K562 (cell line): ENCODE measurements at regions not wholly inside any gene's neighbourhood (a gene's known extent, or its start where the extent isn't known, plus 50 kb on each side); places are given as distances from the start of the nearest gene placed in this dataset.
"Not testable (repeated sequence)": the region's sequence is repeated elsewhere in the genome, so short reads cannot be mapped to it uniquely, and the experiment has no call there.

Experiments
- ATAC-seq: fragments of 200-7000 bp; cut with Tn5 transposase; 3 replicates; pipeline ENCODE4 v1.9.1; 2020; ENCODE audit warnings: moderate library complexity
- BruUV-seq: library from RNA; stranded (reverse); fragments of 400-500 nt; replicated peaks from 2 replicates; lab custom pipeline; 2021; lab: Mats Ljungman, UMichigan
- CTCF ChIA-PET: fragments of 300-600 bp; formaldehyde crosslinking; extraction: SDS; loops from one replicate; lab custom pipeline; 2021; ENCODE audit warnings: low intra/inter-chr PET ratio; lab: Yijun Ruan, JAX
- POLR2A ChIA-PET: fragments of 300-600, 350-650 bp; sonication (Branson Sonifier 250); formaldehyde crosslinking; extraction: SDS; loops from one replicate; lab custom pipeline; 2021; ENCODE audit warnings: antibody characterized with exemption, inconsistent platforms; lab: Yijun Ruan, JAX
- DNase-seq, 4 experiments: peaks; one replicate each; pipeline versions ENCODE4 v3.0.0 to v3.0.0-alpha.2; 2011 to 2018; ENCODE audit warnings: low spot score in 3 of 4, mixed read lengths in 3 of 4; ENCODE audit errors: extremely low read depth in 1 of 4
- FAIRE-seq: peaks from 2 replicates; lab custom pipeline; 2011; peaks lifted over from hg19 to GRCh38; lab: Jason Lieb, UNC
- H2AFZ ChIP-seq: 2 replicates; pipeline ENCODE4 v1.6.0; 2011; ENCODE audit warnings: low read depth, low read length, control low read depth, inconsistent platforms
- H3K27ac ChIP-seq: fragments of 200-600 bp; 3 replicates; pipeline ENCODE4 v1.8.0; 2011; ENCODE audit warnings: low read depth, mild to moderate bottlenecking, control low read depth, inconsistent platforms, low read length, moderate library complexity, mixed read lengths; ENCODE audit errors: extremely low read depth
- H3K27me3 ChIP-seq, 2 experiments: fragments of 300-600 bp in 1 of 2; 2 replicates in 1 of 2; 3 replicates in 1 of 2; pipeline versions ENCODE4 v1.6.0 to v1.8.0; 2011; ENCODE audit warnings: inconsistent platforms in 2 of 2, low read length in 2 of 2, mild to moderate bottlenecking in 1 of 2, mixed read lengths in 1 of 2, moderate library complexity in 1 of 2; ENCODE audit not compliant: control insufficient read depth in 2 of 2, insufficient read depth in 2 of 2
- H3K36me3 ChIP-seq: fragments of 300-600 bp; 3 replicates; pipeline ENCODE4 v1.8.0; 2011; ENCODE audit warnings: mild to moderate bottlenecking, low read length, inconsistent platforms; ENCODE audit not compliant: control insufficient read depth, insufficient read depth
- H3K4me1 ChIP-seq, 2 experiments: fragments of 200-600 bp in 1 of 2; replicated peaks in 1 of 2; 2 replicates in 1 of 2; 3 replicates in 1 of 2; pipeline versions ENCODE4 v1.5.1 to v1.8.0; 2011; ENCODE audit warnings: inconsistent platforms in 2 of 2, low read length in 2 of 2, mild to moderate bottlenecking in 1 of 2, mixed read lengths in 1 of 2, moderate library complexity in 1 of 2; ENCODE audit not compliant: control insufficient read depth in 2 of 2, insufficient read depth in 2 of 2
- H3K4me2 ChIP-seq: 2 replicates; pipeline ENCODE4 v1.6.1; 2011; ENCODE audit warnings: low read length, control low read depth, inconsistent platforms, mixed read lengths; ENCODE audit not compliant: insufficient read depth
- H3K4me3 ChIP-seq: fragments of 200-600 bp; sonication (generic), shearing (Covaris generic); 2 replicates; pipeline ENCODE4 v1.5.1; 2016; ENCODE audit warnings: control low read depth, inconsistent platforms
- H3K79me2 ChIP-seq: fragments of 200-600 bp; 3 replicates; pipeline ENCODE4 v1.8.0; 2011; ENCODE audit warnings: low read length, inconsistent platforms; ENCODE audit not compliant: control insufficient read depth, insufficient read depth
- H3K9ac ChIP-seq, 2 experiments: 2 replicates each; pipeline versions ENCODE4 v1.6.0 to v1.6.1; 2011; ENCODE audit warnings: low read depth in 2 of 2, low read length in 2 of 2, control low read depth in 1 of 2, inconsistent platforms in 1 of 2, mild to moderate bottlenecking in 1 of 2, mixed read lengths in 1 of 2; ENCODE audit not compliant: insufficient read depth in 1 of 2
- H3K9me1 ChIP-seq: one replicate; pipeline ENCODE4 v1.6.0; 2011; ENCODE audit warnings: inconsistent platforms, mild to moderate bottlenecking, low read length, moderate library complexity; ENCODE audit not compliant: control insufficient read depth, insufficient read depth
- H3K9me3 ChIP-seq: replicated peaks from 2 replicates; pipeline ENCODE4 v1.5.1; 2011; ENCODE audit warnings: low read depth, low read length, inconsistent platforms; ENCODE audit not compliant: control insufficient read depth, insufficient read depth
- H4K20me1 ChIP-seq: replicated peaks from 2 replicates; pipeline ENCODE4 v1.6.1; 2011; ENCODE audit warnings: low read length, inconsistent platforms, mixed read lengths; ENCODE audit not compliant: control insufficient read depth, insufficient read depth
- CBX3 ChIP-seq, 2 experiments: IDR thresholded peaks; 1 replicate in 1 of 2; 2 replicates in 1 of 2; pipeline ENCODE4 v1.6.1; 2012; ENCODE audit warnings: inconsistent platforms in 2 of 2, low read length in 2 of 2, borderline replicate concordance in 1 of 2, control low read depth in 1 of 2
- CREBBP ChIP-seq: IDR thresholded peaks from one replicate; pipeline ENCODE4 v1.6.1; 2012; ENCODE audit warnings: low read depth, mild to moderate bottlenecking, control low read depth, inconsistent platforms, low read length
- WGBS: fragments of 100-300 bp; shearing (Covaris generic); methylation state at CpG from one replicate; pipeline ENCODE4 v1.1.6; 2016; ENCODE audit warnings: low coverage, mixed read lengths; ENCODE audit not compliant: insufficient coverage; ENCODE audit errors: missing lambda C conversion rate; 5-methylcytosine and 5-hydroxymethylcytosine counted together
- in situ Hi-C: fragments of 300-500 bp; cut with MboI; formaldehyde crosslinking; loops from 4 replicates; pipeline ENCODE4 v1.15.0; 2018; ENCODE audit warnings: inconsistent platforms, mixed read lengths
- intact Hi-C: fragments of 100-400 bp; cut with micrococcal nuclease; formaldehyde crosslinking; loops from 2 replicates; pipeline ENCODE4 v1.14.2; 2022

GRCh38 chr21:9246010-9246409 lies 1275.4 kb upstream of the TPTE start:
- H3K27me3 ChIP-seq, H3K4me3 ChIP-seq, CTCF ChIA-PET, H3K4me2 ChIP-seq, H2AFZ ChIP-seq, H3K4me1 ChIP-seq, H3K9me3 ChIP-seq, POLR2A ChIA-PET, BruUV-seq, H4K20me1 ChIP-seq, H3K36me3 ChIP-seq, H3K79me2 ChIP-seq, H3K27ac ChIP-seq, FAIRE-seq, in situ Hi-C loops, H3K9ac ChIP-seq, DNase-seq, H3K9me1 ChIP-seq, intact Hi-C loops: not testable (repeated sequence)
- 0% methylated on average over 2 of the region's 2 CpGs for WGBS
- ATAC-seq: peak; percentile 45

DNA sequence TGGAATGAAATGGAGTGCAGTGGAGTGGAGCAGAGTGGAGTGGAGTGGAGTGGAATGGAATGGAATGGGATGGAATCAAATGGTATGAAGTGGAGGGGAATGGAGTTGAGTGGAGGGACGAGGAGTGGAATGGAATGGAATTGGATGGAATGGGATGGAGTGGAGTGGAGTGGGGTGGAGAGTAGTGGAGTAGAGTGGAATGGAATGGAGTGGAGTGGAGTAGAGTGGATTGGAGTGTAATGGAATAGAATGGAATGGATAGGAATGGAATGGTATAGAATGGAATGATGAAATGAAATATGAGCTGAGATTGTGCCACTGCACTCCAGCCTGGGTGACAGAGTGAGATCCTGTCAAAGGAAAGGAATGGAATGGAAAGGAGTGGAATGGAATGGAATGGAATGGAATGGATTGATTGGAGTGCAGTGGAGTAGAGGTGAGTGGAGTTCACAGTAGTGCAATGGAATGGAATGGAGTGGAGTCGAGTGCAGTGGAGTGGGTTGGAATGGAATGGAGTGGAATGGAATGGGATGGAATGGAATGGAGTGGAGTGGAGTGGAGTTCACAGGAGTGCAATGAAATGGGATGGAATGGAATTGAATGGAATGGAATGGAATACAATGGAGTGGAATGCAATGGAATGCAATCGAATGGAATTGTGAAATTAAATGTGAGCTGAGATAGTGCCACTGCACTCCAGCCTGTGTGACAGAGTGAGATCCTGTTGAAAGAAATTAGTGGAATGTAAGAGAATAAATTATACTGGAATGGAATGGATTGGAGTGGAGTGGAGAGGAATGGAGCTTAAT lies 1274.7 kb upstream of the TPTE start:
- ATAC-seq: peak; percentile 76

DNA sequence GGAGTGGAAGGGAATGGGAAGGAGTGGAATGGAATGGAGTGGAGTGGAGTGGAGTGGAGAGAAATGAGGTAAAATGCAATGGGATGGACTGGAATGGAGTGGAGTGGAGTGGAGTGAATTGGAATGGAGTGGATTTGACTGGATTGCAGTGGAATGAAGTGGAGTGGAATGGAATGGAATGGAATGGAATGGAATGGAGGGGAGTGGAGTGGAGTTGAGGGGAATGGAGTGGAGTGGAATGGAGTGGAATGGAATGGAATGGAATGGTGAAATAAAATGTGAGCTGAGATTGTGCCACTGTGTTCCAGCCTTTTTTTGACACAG lies 1274.1 kb upstream of the TPTE start:
- in situ Hi-C loops, H3K4me2 ChIP-seq, H3K4me3 ChIP-seq, H3K79me2 ChIP-seq, H3K4me1 ChIP-seq, H3K9me3 ChIP-seq, H2AFZ ChIP-seq, H3K36me3 ChIP-seq, H4K20me1 ChIP-seq, intact Hi-C loops, DNase-seq, H3K9ac ChIP-seq, BruUV-seq, CTCF ChIA-PET, FAIRE-seq, POLR2A ChIA-PET, H3K9me1 ChIP-seq, H3K27ac ChIP-seq, H3K27me3 ChIP-seq: not testable (repeated sequence)
- ATAC-seq: peak; percentile 60

More for the DNA sequence above, 1274.7 kb upstream of the TPTE start:
- H3K4me2 ChIP-seq, H3K4me1 ChIP-seq, H3K36me3 ChIP-seq, BruUV-seq, H3K9me1 ChIP-seq, H3K79me2 ChIP-seq, H2AFZ ChIP-seq, CTCF ChIA-PET, FAIRE-seq, H3K27me3 ChIP-seq, H3K4me3 ChIP-seq, POLR2A ChIA-PET, H3K9ac ChIP-seq, in situ Hi-C loops, DNase-seq, H3K27ac ChIP-seq, H3K9me3 ChIP-seq, intact Hi-C loops, H4K20me1 ChIP-seq: not testable (repeated sequence)
- WGBS: 1% methylated on average over 3 of the region's 3 CpGs
- TF ChIP-seq CREBBP (peak; percentile 50), CBX3 (IDR thresholded peaks at IDR 0.05; ENCODE audit: borderline replicate concordance in 1 of 2, low read length in 2 of 2) (peak in 1 of 2 experiments; percentile 3; a peak in 1 of 3 replicates)
